SK-N-SH (cell line): ENCODE measurements at regions not wholly inside any gene's neighbourhood (a gene's known extent, or its start where the extent isn't known, plus 50 kb on each side); places are given as distances from the start of the nearest gene placed in this dataset.

Source experiments
- CTCF ChIA-PET: fragments of 300-600, 350-600 bp; formaldehyde crosslinking; extraction: SDS; loops from one replicate; lab custom pipeline; 2021; lab: Yijun Ruan, JAX
- POLR2A ChIA-PET: fragments of 350-600 bp; sonication (Branson Sonifier 250); formaldehyde crosslinking; extraction: SDS; loops from one replicate; lab custom pipeline; 2020; ENCODE audit warnings: antibody characterized with exemption, inconsistent platforms; lab: Yijun Ruan, JAX
- DNase-seq: peaks from one replicate; pipeline ENCODE4 v3.0.0; 2012
- H2AFZ ChIP-seq: fragments of 200-600 bp; sonication (generic); 2 replicates; pipeline ENCODE4 v1.8.1; 2016; ENCODE audit warnings: antibody characterized with exemption, mild to moderate bottlenecking, low read depth
- H3F3A ChIP-seq: fragments of 200-600 bp; sonication (generic); replicated peaks from 2 replicates; pipeline ENCODE3; 2016; ENCODE audit warnings: antibody characterized with exemption, mild to moderate bottlenecking; ENCODE audit not compliant: insufficient read depth
- H3K27ac ChIP-seq, 2 experiments: fragments of 200-500 bp in 1 of 2; fragments of 200-600 bp in 1 of 2; sonication (Bioruptor generic) in 1 of 2; sonication (generic), shearing (Covaris generic) in 1 of 2; 2 replicates each; pipeline versions ENCODE4 v1.5.1 to v1.6.1; 2014 to 2016; ENCODE audit warnings: low read depth in 2 of 2, inconsistent platforms in 1 of 2, low read length in 1 of 2, mild to moderate bottlenecking in 1 of 2, mixed read lengths in 1 of 2
- H3K27me3 ChIP-seq: fragments of 200-600 bp; sonication (generic), shearing (Covaris generic); 2 replicates; pipeline ENCODE4 v1.6.1; 2016; ENCODE audit warnings: mixed run types; ENCODE audit not compliant: insufficient read depth
- H3K36me3 ChIP-seq, 2 experiments: fragments of 200-500 bp in 1 of 2; fragments of 200-600 bp in 1 of 2; sonication (Bioruptor generic) in 1 of 2; sonication (generic) in 1 of 2; replicated peaks in 1 of 2; 2 replicates each; pipeline versions ENCODE3 to v1.5.1; 2014 to 2016; ENCODE audit warnings: low read length in 1 of 2, mild to moderate bottlenecking in 1 of 2; ENCODE audit not compliant: insufficient read depth in 2 of 2, control insufficient read depth in 1 of 2
- H3K4me1 ChIP-seq, 2 experiments: fragments of 200-500 bp in 1 of 2; fragments of 200-600 bp in 1 of 2; sonication (Bioruptor generic) in 1 of 2; sonication (generic), shearing (Covaris generic) in 1 of 2; 2 replicates each; pipeline versions ENCODE4 v1.5.1 to v1.6.1; 2014 to 2016; ENCODE audit warnings: low read depth in 1 of 2, low read length in 1 of 2, mixed run types in 1 of 2; ENCODE audit not compliant: insufficient read depth in 2 of 2, control insufficient read depth in 1 of 2
- H3K4me2 ChIP-seq: fragments of 200-600 bp; sonication (generic), shearing (Covaris generic); 2 replicates; pipeline ENCODE4 v1.6.1; 2017; ENCODE audit warnings: mixed run types
- H3K4me3 ChIP-seq, 2 experiments: fragments of 200-500 bp in 1 of 2; fragments of 200-600 bp in 1 of 2; sonication (Bioruptor generic) in 1 of 2; sonication (generic), shearing (Covaris generic) in 1 of 2; 2 replicates each; pipeline versions ENCODE4 v1.5.1 to v1.8.1; 2014 to 2016; ENCODE audit warnings: low read depth in 2 of 2, inconsistent platforms in 1 of 2, low read length in 1 of 2, mild to moderate bottlenecking in 1 of 2, mixed read lengths in 1 of 2, moderate library complexity in 1 of 2
- H3K79me2 ChIP-seq: fragments of 200-600 bp; sonication (generic); 2 replicates; pipeline ENCODE4 v1.8.1; 2017; ENCODE audit warnings: mild to moderate bottlenecking; ENCODE audit not compliant: insufficient read depth
- H3K9ac ChIP-seq: fragments of 200-600 bp; sonication (generic); 2 replicates; pipeline ENCODE4 v1.6.1; 2017; ENCODE audit warnings: mixed run types
- H3K9me2 ChIP-seq: fragments of 200-600 bp; sonication (generic); 2 replicates; pipeline ENCODE4 v1.6.1; 2017; ENCODE audit warnings: mixed run types
- H3K9me3 ChIP-seq: fragments of 200-600 bp; sonication (generic); 2 replicates; pipeline ENCODE4 v1.6.1; 2017; ENCODE audit warnings: mixed run types, mild to moderate bottlenecking, moderate library complexity
- H4K20me1 ChIP-seq: fragments of 200-600 bp; sonication (generic); 2 replicates; pipeline ENCODE4 v1.6.1; 2017; ENCODE audit warnings: mild to moderate bottlenecking, mixed run types; ENCODE audit not compliant: insufficient read depth
- CHD2 ChIP-seq: fragments of 150-350 bp; IDR thresholded peaks from 2 replicates; pipeline ENCODE4 v1.6.1; 2018; ENCODE audit warnings: low read length; ENCODE audit not compliant: partially characterized antibody
- ELF1 ChIP-seq: IDR thresholded peaks from 2 replicates; pipeline ENCODE4 v1.4.0; 2012
- EP300 ChIP-seq, 2 experiments: IDR thresholded peaks; 2 replicates each; pipeline versions ENCODE4 v1.4.0 to v1.6.1; 2012; ENCODE audit warnings: borderline replicate concordance in 1 of 2, low read depth in 1 of 2, low read length in 1 of 2
- FOSL2 ChIP-seq: IDR thresholded peaks from 2 replicates; pipeline ENCODE4 v1.4.0; 2012; ENCODE audit warnings: low read depth, mild to moderate bottlenecking, moderate library complexity, borderline replicate concordance
- FOXM1 ChIP-seq: IDR thresholded peaks from 2 replicates; pipeline ENCODE4 v1.4.0; 2012; ENCODE audit warnings: low read depth, mild to moderate bottlenecking
- GABPA ChIP-seq: IDR thresholded peaks from 2 replicates; pipeline ENCODE4 v1.4.0; 2012; ENCODE audit warnings: low read depth, mild to moderate bottlenecking
- JUND ChIP-seq: IDR thresholded peaks from 2 replicates; pipeline ENCODE4 v1.4.0; 2012
- NFIC ChIP-seq: IDR thresholded peaks from 2 replicates; pipeline ENCODE4 v1.4.0; 2012; ENCODE audit warnings: borderline replicate concordance
- NRF1 ChIP-seq: IDR thresholded peaks from 2 replicates; pipeline ENCODE4 v1.6.1; 2012; ENCODE audit warnings: low read depth, mild to moderate bottlenecking, low read length
- POLR2AphosphoS5 ChIP-seq: IDR thresholded peaks from 2 replicates; pipeline ENCODE4 v1.6.1; 2012; ENCODE audit warnings: low read depth, low read length
- RCOR1 ChIP-seq: fragments of 150-350 bp; IDR thresholded peaks from 2 replicates; pipeline ENCODE4 v1.6.1; 2017; ENCODE audit warnings: antibody characterized with exemption, low read length
- RFX5 ChIP-seq: IDR thresholded peaks from 2 replicates; pipeline ENCODE4 v1.6.1; 2012; ENCODE audit warnings: mild to moderate bottlenecking, improper control_type of control experiment, low read length
- RXRA ChIP-seq: IDR thresholded peaks from 2 replicates; pipeline ENCODE4 v1.4.0; 2012; ENCODE audit warnings: low read depth, mild to moderate bottlenecking, borderline replicate concordance
- SIN3A ChIP-seq: IDR thresholded peaks from 2 replicates; pipeline ENCODE4 v1.6.1; 2012; ENCODE audit warnings: low read depth, mild to moderate bottlenecking, low read length, moderate library complexity, borderline replicate concordance
- TAF1 ChIP-seq: IDR thresholded peaks from 2 replicates; pipeline ENCODE4 v1.6.1; 2012; ENCODE audit warnings: low read depth, mild to moderate bottlenecking, low read length, moderate library complexity, borderline replicate concordance
- TCF12 ChIP-seq: IDR thresholded peaks from 2 replicates; pipeline ENCODE4 v1.4.0; 2012
- WGBS: methylation state at CpG from one replicate; pipeline ENCODE4 v1.1.6; 2017; ENCODE audit warnings: low lambda C conversion rate; 5-methylcytosine and 5-hydroxymethylcytosine counted together
- TF ChIP-seq, protein P1 (sequence below): IDR thresholded peaks from 2 replicates; pipeline ENCODE4 v1.4.0; 2012; ENCODE audit warnings: low read depth
- TF ChIP-seq, protein P2 (sequence below): IDR thresholded peaks from 2 replicates; pipeline ENCODE4 v1.4.0; 2012; ENCODE audit warnings: low read depth, borderline replicate concordance
- TF ChIP-seq, protein P3 (sequence below): IDR thresholded peaks from 2 replicates; pipeline ENCODE4; 2012

DNA sequence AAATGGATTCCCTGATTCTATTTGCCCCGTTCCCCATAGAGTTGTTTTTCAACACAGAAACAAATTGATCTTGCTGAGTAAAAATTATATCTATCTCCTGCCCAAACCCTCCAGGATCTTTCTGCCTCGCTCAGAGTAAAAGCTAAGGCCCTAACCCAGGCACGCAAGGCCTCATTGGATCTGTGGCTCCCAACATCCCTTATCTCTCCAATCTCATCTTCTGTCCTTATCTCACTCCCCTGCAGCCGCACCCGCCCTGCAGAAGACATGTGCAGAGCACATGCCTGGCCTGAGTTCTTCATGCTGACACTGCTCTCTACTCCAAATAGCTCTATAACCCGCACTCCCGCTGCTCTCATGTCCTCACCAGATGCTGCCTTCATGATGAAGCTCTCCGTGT lies 543.8 kb upstream of the ZFP42 start (continued):
- TF ChIP-seq TAF1 (no peak), NFIC (no peak), FOXM1 (no peak), EP300 (IDR thresholded peaks at IDR 0.05; ENCODE audit: borderline replicate concordance in 1 of 2, low read depth in 1 of 2, low read length in 1 of 2) (no peak), RCOR1 (no peak), FOSL2 (no peak)
- TF ChIP-seq, protein P1, sequence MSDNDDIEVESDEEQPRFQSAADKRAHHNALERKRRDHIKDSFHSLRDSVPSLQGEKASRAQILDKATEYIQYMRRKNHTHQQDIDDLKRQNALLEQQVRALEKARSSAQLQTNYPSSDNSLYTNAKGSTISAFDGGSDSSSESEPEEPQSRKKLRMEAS: no peak
- TF ChIP-seq, protein P2, sequence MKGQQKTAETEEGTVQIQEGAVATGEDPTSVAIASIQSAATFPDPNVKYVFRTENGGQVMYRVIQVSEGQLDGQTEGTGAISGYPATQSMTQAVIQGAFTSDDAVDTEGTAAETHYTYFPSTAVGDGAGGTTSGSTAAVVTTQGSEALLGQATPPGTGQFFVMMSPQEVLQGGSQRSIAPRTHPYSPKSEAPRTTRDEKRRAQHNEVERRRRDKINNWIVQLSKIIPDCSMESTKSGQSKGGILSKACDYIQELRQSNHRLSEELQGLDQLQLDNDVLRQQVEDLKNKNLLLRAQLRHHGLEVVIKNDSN: no peak

DNA sequence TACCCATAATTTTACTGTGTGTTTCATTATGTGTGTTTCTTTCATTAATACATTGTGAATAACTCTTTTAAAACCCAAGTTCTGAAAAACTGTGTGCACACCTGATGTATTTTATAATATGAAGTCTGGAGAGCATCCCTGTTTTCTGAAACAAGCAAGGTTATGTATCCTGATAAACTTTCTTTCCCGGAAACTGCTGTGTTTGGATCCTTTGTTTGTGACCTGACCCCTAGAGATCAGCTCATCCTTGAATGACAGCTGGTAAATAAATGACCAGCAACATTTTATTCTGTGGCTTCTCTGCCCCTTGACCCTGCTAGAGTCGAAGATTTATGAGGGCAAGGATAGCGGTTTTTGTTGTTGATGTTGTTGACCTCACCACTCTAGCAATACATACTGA lies 535.6 kb upstream of the ZFP42 start:
- H3K4me2 ChIP-seq: no peak overlapping the region
- no peaks in the 10 kb centered on the region for H3K4me1 ChIP-seq
- TF ChIP-seq CHD2: no peak
- TF ChIP-seq, protein P2: no peak
- TF ChIP-seq RCOR1: no peak
- TF ChIP-seq, protein P3, sequence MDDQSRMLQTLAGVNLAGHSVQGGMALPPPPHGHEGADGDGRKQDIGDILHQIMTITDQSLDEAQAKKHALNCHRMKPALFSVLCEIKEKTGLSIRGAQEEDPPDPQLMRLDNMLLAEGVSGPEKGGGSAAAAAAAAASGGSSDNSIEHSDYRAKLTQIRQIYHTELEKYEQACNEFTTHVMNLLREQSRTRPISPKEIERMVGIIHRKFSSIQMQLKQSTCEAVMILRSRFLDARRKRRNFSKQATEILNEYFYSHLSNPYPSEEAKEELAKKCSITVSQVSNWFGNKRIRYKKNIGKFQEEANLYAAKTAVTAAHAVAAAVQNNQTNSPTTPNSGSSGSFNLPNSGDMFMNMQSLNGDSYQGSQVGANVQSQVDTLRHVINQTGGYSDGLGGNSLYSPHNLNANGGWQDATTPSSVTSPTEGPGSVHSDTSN: no peak
- no peak for TF ChIP-seq GABPA
- no peak for TF ChIP-seq RXRA
- TF ChIP-seq ELF1: no peak
- no peak for TF ChIP-seq POLR2AphosphoS5
- no peak for TF ChIP-seq SIN3A
- TF ChIP-seq JUND: no peak
- no peak for TF ChIP-seq TCF12
- no peak for TF ChIP-seq NRF1
- TF ChIP-seq RFX5: no peak
- TF ChIP-seq, all 33 proteins: peak for 0
- ChIA-PET CTCF (no interaction called here), POLR2A (no interaction called here)
- H3K36me3 ChIP-seq: no peaks in the 10 kb centered on the region
- H3K9ac ChIP-seq: no peak overlapping the region
- H3K9me2 ChIP-seq: no peaks in the 10 kb centered on the region
- no peaks in the 10 kb centered on the region for H4K20me1 ChIP-seq
- no peak overlapping the region for H3K27ac ChIP-seq
- H2AFZ ChIP-seq: no peak overlapping the region
- H3K9me3 ChIP-seq: no peaks in the 10 kb centered on the region
- no peak overlapping the region for H3K4me3 ChIP-seq
- DNase-seq: no peak
- WGBS: 36% methylated on average over 3 of the region's 3 CpGs
- no peaks in the 10 kb centered on the region; the same call in 1 of the 2 replicates for H3K79me2 ChIP-seq
- no peaks in the 10 kb centered on the region for H3F3A ChIP-seq
- H3K27me3 ChIP-seq: no peaks in the 10 kb centered on the region; the same call in 1 of the 2 replicates
